H1 (cell line): ENCODE measurements at regions not wholly inside any gene's neighbourhood (a gene's known extent, or its start where the extent isn't known, plus 50 kb on each side); places are given as distances from the start of the nearest gene placed in this dataset.

Experiments used
- CTCF ChIA-PET: fragments of 300-600 bp; sonication (Branson Sonifier 250); formaldehyde crosslinking; loops from one replicate; lab custom pipeline; 2021; ENCODE audit not compliant: partially characterized antibody; lab: Charles Lee
- POLR2A ChIA-PET: fragments of 300-600 bp; sonication (Branson Sonifier 250); formaldehyde crosslinking; loops from one replicate; lab custom pipeline; 2021; ENCODE audit warnings: inconsistent platforms; ENCODE audit not compliant: partially characterized antibody; lab: Charles Lee
- DNase-seq, 2 experiments: peaks; one replicate each; pipeline versions ENCODE4 v3.0.0 to v3.0.0-alpha.2; 2010 to 2022; ENCODE audit warnings: low spot score in 2 of 2, low read depth in 1 of 2, mixed read lengths in 1 of 2
- FAIRE-seq: peaks from 2 replicates; lab custom pipeline; 2011; peaks lifted over from hg19 to GRCh38; lab: Jason Lieb, UNC
- H2AFZ ChIP-seq: 2 replicates; pipeline ENCODE4 v1.8.1; 2012; ENCODE audit warnings: low read length, inconsistent platforms
- H2AK5ac ChIP-seq: 2 replicates; pipeline ENCODE4 v1.6.1; 2013; ENCODE audit warnings: low read depth, low read length
- H2BK120ac ChIP-seq: replicated peaks from 2 replicates; pipeline ENCODE3; 2013; ENCODE audit warnings: low read depth, low read length, inconsistent platforms
- H2BK12ac ChIP-seq: 2 replicates; pipeline ENCODE4 v1.6.1; 2013; ENCODE audit warnings: low read depth, low read length
- H2BK15ac ChIP-seq: 2 replicates; pipeline ENCODE4 v1.6.1; 2013; ENCODE audit warnings: low read length
- H2BK20ac ChIP-seq: 2 replicates; pipeline ENCODE4 v1.6.1; 2013; ENCODE audit warnings: low read length
- H2BK5ac ChIP-seq: 2 replicates; pipeline ENCODE4 v1.6.1; 2013; ENCODE audit warnings: low read depth, low read length
- H3K14ac ChIP-seq: 2 replicates; pipeline ENCODE4 v1.6.1; 2013; ENCODE audit warnings: inconsistent platforms; ENCODE audit not compliant: insufficient read length
- H3K18ac ChIP-seq: 2 replicates; pipeline ENCODE4 v1.6.1; 2013; ENCODE audit warnings: low read length; ENCODE audit errors: extremely low read depth
- H3K23ac ChIP-seq: 2 replicates; pipeline ENCODE4 v1.6.1; 2013; ENCODE audit warnings: inconsistent platforms; ENCODE audit not compliant: insufficient read length
- H3K23me2 ChIP-seq: 2 replicates; pipeline ENCODE4 v1.6.1; 2013; ENCODE audit warnings: low read depth, low read length
- H3K27ac ChIP-seq: 2 replicates; pipeline ENCODE4 v1.6.1; 2011; ENCODE audit warnings: low read depth, low read length, inconsistent platforms
- H3K27me3 ChIP-seq, 4 experiments: replicated peaks in 1 of 4; 1 replicate in 1 of 4; 2 replicates in 3 of 4; pipeline versions ENCODE4 v1.6.1 to v1.8.1; 2011 to 2013; ENCODE audit warnings: low read length in 3 of 4, mild to moderate bottlenecking in 3 of 4, inconsistent platforms in 2 of 4, mixed read lengths in 2 of 4, moderate library complexity in 1 of 4; ENCODE audit not compliant: control insufficient read depth in 3 of 4, insufficient read depth in 3 of 4; ENCODE audit errors: extremely low read depth in 1 of 4
- H3K36me3 ChIP-seq, 4 experiments: 2 replicates each; pipeline versions ENCODE4 v1.6.1 to v1.8.1; 2011 to 2013; ENCODE audit warnings: mild to moderate bottlenecking in 4 of 4, low read length in 3 of 4, moderate library complexity in 2 of 4, control low read depth in 1 of 4, inconsistent platforms in 1 of 4; ENCODE audit not compliant: insufficient read depth in 4 of 4, control insufficient read depth in 2 of 4
- H3K4ac ChIP-seq: replicated peaks from 2 replicates; pipeline ENCODE3; 2013; ENCODE audit warnings: low read length, low read depth, mixed read lengths, inconsistent platforms; ENCODE audit not compliant: insufficient read length
- H3K4me1 ChIP-seq, 4 experiments: replicated peaks in 1 of 4; 1 replicate in 1 of 4; 2 replicates in 3 of 4; pipeline versions ENCODE4 v1.6.1 to v1.8.1; 2011 to 2013; ENCODE audit warnings: low read length in 3 of 4, inconsistent platforms in 2 of 4, mixed read lengths in 1 of 4; ENCODE audit not compliant: insufficient read depth in 4 of 4, control insufficient read depth in 3 of 4
- H3K4me2 ChIP-seq, 2 experiments: 2 replicates each; pipeline versions ENCODE4 v1.6.1 to v1.8.1; 2011 to 2013; ENCODE audit warnings: low read depth in 2 of 2, low read length in 2 of 2, control low read depth in 1 of 2, inconsistent platforms in 1 of 2, mild to moderate bottlenecking in 1 of 2; ENCODE audit not compliant: insufficient read depth in 1 of 2
- H3K4me3 ChIP-seq, 4 experiments: fragments of 200-600, 300-600 bp in 1 of 4; sonication (generic), shearing (Covaris generic), sonication (Bioruptor Twin) in 1 of 4; 2 replicates each; pipeline versions ENCODE4 v1.5.1 to v1.8.1; 2011 to 2016; ENCODE audit warnings: low read length in 4 of 4, low read depth in 3 of 4, control low read depth in 2 of 4, inconsistent platforms in 2 of 4, mild to moderate bottlenecking in 2 of 4, mixed read lengths in 1 of 4, moderate library complexity in 1 of 4; ENCODE audit not compliant: insufficient read depth in 2 of 4; ENCODE audit errors: extremely low read depth in 1 of 4
- H3K56ac ChIP-seq: replicated peaks from 2 replicates; pipeline ENCODE3; 2013; ENCODE audit warnings: low read depth, mild to moderate bottlenecking, mixed read lengths, low read length, inconsistent platforms; ENCODE audit not compliant: insufficient read length
- H3K79me1 ChIP-seq: 2 replicates; pipeline ENCODE4 v1.6.1; 2013; ENCODE audit warnings: low read depth, low read length, control low read depth
- H3K79me2 ChIP-seq, 2 experiments: 2 replicates each; pipeline versions ENCODE4 v1.6.1 to v1.8.1; 2012 to 2013; ENCODE audit warnings: low read length in 2 of 2, mild to moderate bottlenecking in 2 of 2, inconsistent platforms in 1 of 2; ENCODE audit not compliant: insufficient read depth in 2 of 2, control insufficient read depth in 1 of 2
- H3K9ac ChIP-seq, 4 experiments: replicated peaks in 1 of 4; 1 replicate in 1 of 4; 2 replicates in 3 of 4; pipeline versions ENCODE4 v1.6.1 to v1.8.1; 2011 to 2013; ENCODE audit warnings: low read depth in 3 of 4, low read length in 3 of 4, control low read depth in 2 of 4, mild to moderate bottlenecking in 2 of 4, moderate library complexity in 2 of 4, inconsistent platforms in 1 of 4; ENCODE audit errors: extremely low read depth in 1 of 4
- H3K9me3 ChIP-seq, 2 experiments: 2 replicates each; pipeline versions ENCODE4 v1.6.1 to v1.8.1; 2012 to 2013; ENCODE audit warnings: mild to moderate bottlenecking in 2 of 2, moderate library complexity in 2 of 2, control low read depth in 1 of 2, inconsistent platforms in 1 of 2, low read depth in 1 of 2, low read length in 1 of 2, mixed read lengths in 1 of 2; ENCODE audit not compliant: insufficient read depth in 2 of 2
- H4K20me1 ChIP-seq, 2 experiments: replicated peaks in 1 of 2; 2 replicates each; pipeline versions ENCODE3 to v1.8.1; 2011 to 2013; ENCODE audit warnings: inconsistent platforms in 2 of 2, low read length in 2 of 2, mild to moderate bottlenecking in 1 of 2; ENCODE audit not compliant: insufficient read depth in 2 of 2, control insufficient read depth in 1 of 2
- H4K5ac ChIP-seq: 2 replicates; pipeline ENCODE4 v1.6.1; 2013; ENCODE audit warnings: low read length, low read depth, mixed read lengths, inconsistent platforms; ENCODE audit not compliant: insufficient read length
- H4K8ac ChIP-seq: 2 replicates; pipeline ENCODE4 v1.8.0; 2013; ENCODE audit warnings: mild to moderate bottlenecking, moderate library complexity, low read length, inconsistent platforms; ENCODE audit not compliant: insufficient read depth; ENCODE audit errors: extremely low read depth
- H4K91ac ChIP-seq: replicated peaks from 2 replicates; pipeline ENCODE3; 2013; ENCODE audit warnings: low read length, mixed read lengths, inconsistent platforms; ENCODE audit not compliant: insufficient read length
- BRCA1 ChIP-seq: IDR thresholded peaks from 2 replicates; pipeline ENCODE4 v1.6.1; 2012; ENCODE audit warnings: low read depth, low read length, improper control_type of control experiment
- CHD1 ChIP-seq: IDR thresholded peaks from 2 replicates; pipeline ENCODE4 v1.6.1; 2012; ENCODE audit warnings: low read depth, low read length, improper control_type of control experiment
- CHD2 ChIP-seq: IDR thresholded peaks from 2 replicates; pipeline ENCODE4 v1.6.1; 2012; ENCODE audit warnings: low read length, improper control_type of control experiment
- POLR2A ChIP-seq, 2 experiments: IDR thresholded peaks; 1 replicate in 1 of 2; 2 replicates in 1 of 2; pipeline ENCODE4 v1.6.1; 2011; ENCODE audit warnings: low read depth in 2 of 2, low read length in 2 of 2, mild to moderate bottlenecking in 2 of 2; ENCODE audit errors: control extremely low read depth in 1 of 2
- SAP30 ChIP-seq: fragments of 300-600 bp; sonication (generic); IDR thresholded peaks from 2 replicates; pipeline ENCODE4 v1.7.1; 2012; ENCODE audit warnings: low read length, moderate library complexity, mild to moderate bottlenecking, inconsistent platforms; ENCODE audit not compliant: insufficient read depth, insufficient replicate concordance
- TCF12 ChIP-seq: IDR thresholded peaks from 2 replicates; pipeline ENCODE4 v1.6.1; 2011; ENCODE audit warnings: low read depth, mild to moderate bottlenecking, low read length
- WGBS, 2 experiments: shearing (Covaris generic) in 1 of 2; methylation state at CpG; one replicate each; pipeline versions ENCODE4 v1.1.6 to v1.1.7; 2013 to 2015; ENCODE audit warnings: low lambda C conversion rate in 2 of 2, mixed read lengths in 2 of 2, inconsistent platforms in 1 of 2, low coverage in 1 of 2, missing lambda C conversion rate in 1 of 2; ENCODE audit not compliant: insufficient replicate concordance in 2 of 2, insufficient coverage in 1 of 2, insufficient read length in 1 of 2; ENCODE audit errors: extremely low coverage in 1 of 2, missing lambda C conversion rate in 1 of 2; 5-methylcytosine and 5-hydroxymethylcytosine counted together

- no peak for TF ChIP-seq CHD2
Observed at GRCh38 chr6:10341605-10342004, 73.3 kb downstream of the TFAP2A start (continued).

DNA sequence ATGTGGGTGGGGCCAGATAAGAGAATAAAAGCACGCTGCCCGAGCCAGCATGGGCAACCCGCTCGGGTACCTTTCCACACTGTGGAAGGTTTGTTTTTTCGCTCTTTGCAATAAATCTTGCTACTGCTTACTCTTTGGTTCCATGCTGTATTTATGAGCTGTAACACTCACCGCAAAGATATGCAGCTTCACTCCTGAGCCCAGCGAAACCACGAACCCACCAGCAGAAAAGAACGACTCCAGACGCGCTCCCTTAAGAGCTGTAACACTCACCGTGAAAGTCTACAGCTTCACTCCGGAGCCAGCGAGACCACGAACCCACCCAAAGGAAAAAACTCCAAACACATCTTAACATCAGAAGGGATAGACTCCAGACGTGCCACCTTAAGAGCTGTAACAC, 76.7 kb downstream of the TFAP2A start:
- Histone ChIP-seq H4K8ac (no peak overlapping the region), H3K27me3 (no peaks in the 10 kb centered on the region), H3K18ac (no peak overlapping the region), H3K9me3 (no peaks in the 10 kb centered on the region), H3K79me2 (no peaks in the 10 kb centered on the region), H4K5ac (no peak overlapping the region), H2BK20ac (no peak overlapping the region), H3K23ac (no peak overlapping the region), H3K36me3 (no peaks in the 10 kb centered on the region), H3K9ac (no peak overlapping the region), H4K91ac (no peak overlapping the region), H3K4ac (no peak overlapping the region), H3K4me3 (no peak overlapping the region), H3K56ac (no peak overlapping the region), H2AFZ (no peak overlapping the region), H3K27ac (no peak overlapping the region), H3K4me1 (no peaks in the 10 kb centered on the region), H3K79me1 (no peaks in the 10 kb centered on the region), H3K4me2 (no peak overlapping the region), H2BK15ac (no peak overlapping the region), H3K14ac (no peak overlapping the region), H2BK12ac (no peak overlapping the region), H2BK5ac (no peak overlapping the region), H3K23me2 (no peaks in the 10 kb centered on the region), H2BK120ac (no peak overlapping the region), H4K20me1 (no peaks in the 10 kb centered on the region), H2AK5ac (no peak overlapping the region)
- CTCF ChIA-PET = interaction anchor here (0.9 to 1.5 kb wide), 3 partner anchors 10 to 91 kb away, joined by 3 to 4 read pairs (median 3); no protein-coding TSS in a partner anchor
- DNase-seq = no peak
- no peak for FAIRE-seq
- WGBS, 2 experiments = 88% methylated on average over 16 of the region's 16 CpGs; no CpG with 5 or more reads in 1 of the 2 experiments
- POLR2A ChIA-PET = no interaction called here
- TF ChIP-seq POLR2A (IDR thresholded peaks at IDR 0.05; ENCODE audit: control extremely low read depth in 1 of 2, low read depth in 2 of 2, low read length in 2 of 2) = no peak
- no peak for TF ChIP-seq BRCA1
- no peak for TF ChIP-seq TCF12
- no peak for TF ChIP-seq CHD1
- no peak for TF ChIP-seq SAP30
